DOHH2 (cell line): ENCODE measurements at regions not wholly inside any gene's neighbourhood (a gene's known extent, or its start where the extent isn't known, plus 50 kb on each side); places are given as distances from the start of the nearest gene placed in this dataset.

Experiments
- EZH2phosphoT487 ChIP-seq: fragments of 200-600 bp; sonication (generic); IDR thresholded peaks from 2 replicates; pipeline ENCODE4 v1.6.1; 2017; ENCODE audit warnings: borderline replicate concordance, mild to moderate bottlenecking, antibody characterized with exemption, low read length, moderate library complexity, mixed read lengths
- TF ChIP-seq, protein P1 (sequence below): fragments of 200-600 bp; sonication (generic); IDR thresholded peaks from one replicate; pipeline ENCODE4 v1.5.1; 2014; ENCODE audit warnings: antibody characterized with exemption, mild to moderate bottlenecking, low read depth, low read length; ENCODE audit not compliant: poor library complexity, severe bottlenecking

DNA sequence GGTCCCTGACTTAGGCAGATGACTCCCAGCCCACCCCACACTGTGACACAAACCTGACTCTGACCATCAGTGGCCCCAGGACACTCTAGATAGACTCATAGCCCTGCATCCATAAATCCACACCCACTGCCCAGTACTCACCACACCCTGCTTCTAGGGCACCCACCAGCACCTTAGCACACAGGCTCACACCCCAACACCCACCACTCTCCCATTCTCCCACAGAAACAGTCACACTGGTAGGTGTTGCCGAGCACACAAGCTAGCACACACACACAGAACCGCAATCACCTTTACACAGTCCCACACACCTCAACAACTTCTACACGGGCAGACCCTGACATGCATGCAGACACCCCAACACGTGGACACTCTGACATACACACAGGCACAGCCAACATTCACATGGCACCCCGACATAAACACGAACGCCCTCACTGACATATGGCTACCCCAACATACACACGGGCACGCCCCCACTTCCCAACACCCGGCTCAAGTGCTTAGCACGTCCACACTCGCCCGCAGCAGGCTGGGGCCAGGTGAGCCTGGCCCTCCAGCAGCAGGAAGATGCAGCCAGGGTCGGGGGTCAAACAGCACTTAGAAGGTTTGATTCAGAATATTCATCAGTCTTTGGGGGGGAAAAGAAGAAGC, 105.5 kb upstream of the TARDBP start:
- no peak for TF ChIP-seq EZH2phosphoT487
- TF ChIP-seq, protein P1, sequence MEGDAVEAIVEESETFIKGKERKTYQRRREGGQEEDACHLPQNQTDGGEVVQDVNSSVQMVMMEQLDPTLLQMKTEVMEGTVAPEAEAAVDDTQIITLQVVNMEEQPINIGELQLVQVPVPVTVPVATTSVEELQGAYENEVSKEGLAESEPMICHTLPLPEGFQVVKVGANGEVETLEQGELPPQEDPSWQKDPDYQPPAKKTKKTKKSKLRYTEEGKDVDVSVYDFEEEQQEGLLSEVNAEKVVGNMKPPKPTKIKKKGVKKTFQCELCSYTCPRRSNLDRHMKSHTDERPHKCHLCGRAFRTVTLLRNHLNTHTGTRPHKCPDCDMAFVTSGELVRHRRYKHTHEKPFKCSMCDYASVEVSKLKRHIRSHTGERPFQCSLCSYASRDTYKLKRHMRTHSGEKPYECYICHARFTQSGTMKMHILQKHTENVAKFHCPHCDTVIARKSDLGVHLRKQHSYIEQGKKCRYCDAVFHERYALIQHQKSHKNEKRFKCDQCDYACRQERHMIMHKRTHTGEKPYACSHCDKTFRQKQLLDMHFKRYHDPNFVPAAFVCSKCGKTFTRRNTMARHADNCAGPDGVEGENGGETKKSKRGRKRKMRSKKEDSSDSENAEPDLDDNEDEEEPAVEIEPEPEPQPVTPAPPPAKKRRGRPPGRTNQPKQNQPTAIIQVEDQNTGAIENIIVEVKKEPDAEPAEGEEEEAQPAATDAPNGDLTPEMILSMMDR: no peak
